PC-3 (cell line): ENCODE measurements at regions not wholly inside any gene's neighbourhood (a gene's known extent, or its start where the extent isn't known, plus 50 kb on each side); places are given as distances from the start of the nearest gene placed in this dataset.

ENCODE experiments used
- ATAC-seq: fragments of 200-7000 bp; cut with Tn5 transposase; 2 replicates; pipeline ENCODE4 v1.9.1; 2020; ENCODE audit warnings: mild to moderate bottlenecking, moderate library complexity
- BruUV-seq: library from RNA; stranded (reverse); fragments of 400-500 nt; replicated peaks from 2 replicates; lab custom pipeline; 2021; lab: Mats Ljungman, UMichigan
- CTCF ChIA-PET: fragments of 300-600 bp; sonication (Branson Sonifier 250); formaldehyde crosslinking; loops from one replicate; lab custom pipeline; 2022; ENCODE audit warnings: antibody characterized with exemption; lab: Charles Lee
- POLR2A ChIA-PET: fragments of 300-600 bp; sonication (Branson Sonifier 250); formaldehyde crosslinking; loops from one replicate; lab custom pipeline; 2022; ENCODE audit warnings: antibody characterized with exemption; ENCODE audit not compliant: unreplicated experiment; lab: Charles Lee
- DNase-seq: peaks from one replicate; pipeline ENCODE4 v3.0.0-alpha.2; 2015
- H2AFZ ChIP-seq: fragments of 300-600 bp; sonication (generic); 2 replicates; pipeline ENCODE4 v1.6.0; 2016; ENCODE audit warnings: antibody characterized with exemption, low read length
- H3F3A ChIP-seq: fragments of 300-600 bp; sonication (generic); one replicate; pipeline ENCODE4 v1.6.0; 2017; ENCODE audit warnings: antibody characterized with exemption, low read length, control low read depth, mild to moderate bottlenecking; ENCODE audit not compliant: unreplicated experiment
- H3K27ac ChIP-seq: fragments of 300-600 bp; sonication (generic); 2 replicates; pipeline ENCODE4 v1.5.1; 2016; ENCODE audit warnings: mild to moderate bottlenecking, low read length
- H3K27me3 ChIP-seq: fragments of 300-600 bp; sonication (generic); 2 replicates; pipeline ENCODE4 v1.6.1; 2016; ENCODE audit warnings: low read length, mixed read lengths
- H3K36me3 ChIP-seq: fragments of 300-600 bp; sonication (generic); 2 replicates; pipeline ENCODE4 v1.6.1; 2016; ENCODE audit warnings: low read depth, mixed run types, low read length, mixed read lengths
- H3K4me1 ChIP-seq: fragments of 300-600 bp; sonication (generic); 2 replicates; pipeline ENCODE4 v1.5.1; 2016; ENCODE audit warnings: low read length; ENCODE audit not compliant: insufficient read depth
- H3K4me2 ChIP-seq: fragments of 300-600 bp; sonication (generic); 2 replicates; pipeline ENCODE4 v1.6.0; 2016; ENCODE audit warnings: low read length
- H3K4me3 ChIP-seq: fragments of 300-600 bp; sonication (generic); 2 replicates; pipeline ENCODE4 v1.5.1; 2016; ENCODE audit warnings: mild to moderate bottlenecking, low read length, mixed read lengths
- H3K79me2 ChIP-seq: fragments of 300-600 bp; sonication (generic); 2 replicates; pipeline ENCODE4 v1.6.1; 2017; ENCODE audit warnings: low read length, mixed read lengths
- H3K9ac ChIP-seq: fragments of 300-600 bp; sonication (generic); 2 replicates; pipeline ENCODE4 v1.6.0; 2016; ENCODE audit warnings: mild to moderate bottlenecking, low read length
- H3K9me2 ChIP-seq: fragments of 300-600 bp; sonication (generic); replicated peaks from 2 replicates; pipeline ENCODE4 v1.6.1; 2016; ENCODE audit warnings: mixed run types, low read length, mixed read lengths
- H3K9me3 ChIP-seq: fragments of 300-600 bp; sonication (generic); 2 replicates; pipeline ENCODE4 v1.6.1; 2016; ENCODE audit warnings: low read length, mixed read lengths
- H4K20me1 ChIP-seq: fragments of 300-600 bp; sonication (generic); 2 replicates; pipeline ENCODE4 v1.6.1; 2016; ENCODE audit warnings: low read length, mixed read lengths
- CTCF ChIP-seq: fragments of 300-600 bp; sonication (generic); conservative IDR thresholded peaks from 2 replicates; pipeline ENCODE4 v1.5.1; 2017; ENCODE audit warnings: antibody characterized with exemption, low read depth, mild to moderate bottlenecking, low read length
- EZH2 ChIP-seq: fragments of 300-600 bp; sonication (generic); IDR thresholded peaks from one replicate; pipeline ENCODE4 v1.6.1; 2017; ENCODE audit warnings: antibody characterized with exemption, mild to moderate bottlenecking, low read length; ENCODE audit not compliant: unreplicated experiment
- EZH2phosphoT487 ChIP-seq: fragments of 300-600 bp; sonication (generic); IDR thresholded peaks from 2 replicates; pipeline ENCODE4 v1.6.1; 2018; ENCODE audit warnings: mild to moderate bottlenecking, antibody characterized with exemption, low read length, borderline replicate concordance
- intact Hi-C: fragments of 100-400 bp; cut with micrococcal nuclease; formaldehyde crosslinking; loops from 2 replicates; pipeline ENCODE4 v1.9.0; 2023

- CTCF ChIA-PET: no interaction called here
- Histone ChIP-seq H3K4me3 (no peak overlapping the region), H2AFZ (no peak overlapping the region), H3K36me3 (no peaks in the 10 kb centered on the region), H4K20me1 (no peaks in the 10 kb centered on the region), H3F3A (no peaks in the 10 kb centered on the region), H3K79me2 (no peaks in the 10 kb centered on the region), H3K9ac (no peak overlapping the region), H3K27me3 (no peaks in the 10 kb centered on the region), H3K4me1 (peaks cover 14% of the 10 kb centered on the region), H3K4me2 (no peak overlapping the region), H3K27ac (no peak overlapping the region), H3K9me2 (no peaks in the 10 kb centered on the region), H3K9me3 (no peaks in the 10 kb centered on the region)
- POLR2A ChIA-PET: no interaction called here
- ATAC-seq (no peak), DNase-seq (no peak)
- TF ChIP-seq CTCF (no peak), EZH2phosphoT487 (no peak), EZH2 (no peak)
- intact Hi-C loops: no loop called here
- no TSS peak for BruUV-seq
Observed at GRCh38 chr4:38526412-38526811, 137.6 kb upstream of the KLF3 start.

- Histone ChIP-seq H3K27me3 (no peaks in the 10 kb centered on the region), H3K36me3 (no peaks in the 10 kb centered on the region), H3K9me3 (no peaks in the 10 kb centered on the region), H3K9ac (no peak overlapping the region), H3K4me2 (peak overlapping the region; percentile 25), H3F3A (no peaks in the 10 kb centered on the region), H3K4me3 (no peak overlapping the region), H4K20me1 (no peaks in the 10 kb centered on the region), H3K27ac (peak overlapping the region; percentile 57), H3K79me2 (no peaks in the 10 kb centered on the region), H2AFZ (peak overlapping the region; percentile 56), H3K9me2 (no peaks in the 10 kb centered on the region), H3K4me1 (peaks cover 14% of the 10 kb centered on the region)
- DNase-seq (peak; percentile 77), ATAC-seq (peak; percentile 98)
- intact Hi-C loops: no loop called here
- CTCF ChIA-PET: no interaction called here
- POLR2A ChIA-PET: no interaction called here
- no TSS peak for BruUV-seq
- no peak for TF ChIP-seq CTCF
- no peak for TF ChIP-seq EZH2phosphoT487
- TF ChIP-seq EZH2: no peak
Observed at GRCh38 chr4:38529189-38530115, 134.5 kb upstream of the KLF3 start.

- BruUV-seq: no TSS peak
- ChIA-PET POLR2A (no interaction called here), CTCF (no interaction called here)
- Histone ChIP-seq H3K4me1 (peaks cover 14% of the 10 kb centered on the region), H3F3A (no peaks in the 10 kb centered on the region), H3K27ac (peak overlapping the region; percentile 57), H3K9ac (no peak overlapping the region), H3K9me3 (no peaks in the 10 kb centered on the region), H3K27me3 (no peaks in the 10 kb centered on the region), H3K36me3 (no peaks in the 10 kb centered on the region), H3K4me3 (no peak overlapping the region), H3K4me2 (no peak overlapping the region), H2AFZ (no peak overlapping the region), H4K20me1 (no peaks in the 10 kb centered on the region), H3K79me2 (no peaks in the 10 kb centered on the region), H3K9me2 (no peaks in the 10 kb centered on the region)
- DNase-seq (no peak), ATAC-seq (no peak)
- TF ChIP-seq CTCF: no peak
- TF ChIP-seq EZH2: no peak
- no peak for TF ChIP-seq EZH2phosphoT487
- intact Hi-C loops: no loop called here
Observed at GRCh38 chr4:38530486-38530885, 133.5 kb upstream of the KLF3 start.
